Activated B cell treated with CpG ODN at 0.5 μM for 24 hours (primary cell): ENCODE measurements at regions not wholly inside any gene's neighbourhood (a gene's known extent, or its start where the extent isn't known, plus 50 kb on each side); places are given as distances from the start of the nearest gene placed in this dataset.

Experiments
- ATAC-seq: fragments of 200-7000 bp; cut with Tn5 transposase; one replicate; pipeline ENCODE4 v1.10.0; 2021; ENCODE audit warnings: low read depth, mild to moderate bottlenecking, moderate library complexity
- CTCF ChIA-PET: fragments of 350-600 bp; sonication (Branson Sonifier 250); formaldehyde crosslinking; loops from one replicate; lab custom pipeline; 2021; ENCODE audit warnings: antibody characterized with exemption; lab: Charles Lee
- POLR2A ChIA-PET: fragments of 350-600 bp; sonication (Branson Sonifier 250); formaldehyde crosslinking; loops from one replicate; lab custom pipeline; 2021; ENCODE audit warnings: antibody characterized with exemption; lab: Charles Lee
- DNase-seq: peaks from one replicate; pipeline ENCODE4 v3.0.0; 2022
- H3K27ac Mint-ChIP-seq: one replicate; pipeline ENCODE4 v1.8.0; 2020; ENCODE audit warnings: mixed read lengths
- H3K27me3 Mint-ChIP-seq: one replicate; pipeline ENCODE4 v1.8.0; 2021; ENCODE audit warnings: mixed read lengths
- H3K36me3 Mint-ChIP-seq: one replicate; pipeline ENCODE4 v1.8.0; 2021; ENCODE audit warnings: low read depth, mixed read lengths
- H3K4me1 Mint-ChIP-seq: one replicate; pipeline ENCODE4 v1.8.0; 2021; ENCODE audit warnings: mixed read lengths
- H3K4me3 Mint-ChIP-seq: one replicate; pipeline ENCODE4 v1.8.0; 2020; ENCODE audit warnings: mild to moderate bottlenecking, mixed read lengths
- H3K9me3 Mint-ChIP-seq: one replicate; pipeline ENCODE4 v1.8.0; 2020; ENCODE audit warnings: mixed read lengths
- intact Hi-C: fragments of 100-400 bp; cut with micrococcal nuclease; formaldehyde crosslinking; loops from one replicate; pipeline ENCODE4 v1.15.1; 2024
- TF ChIP-seq, protein P1 (sequence below): fragments of 200-600 bp; IDR thresholded peaks from one replicate; pipeline ENCODE4 v1.8.0; 2022; ENCODE audit warnings: antibody characterized with exemption, mild to moderate bottlenecking

GRCh38 chr14:104364830-104365229 is 214.7 kb upstream of the C14orf180 start:
- peaks cover 2% of the 10 kb centered on the region for H3K27me3 Mint-ChIP-seq
- TF ChIP-seq, protein P1, sequence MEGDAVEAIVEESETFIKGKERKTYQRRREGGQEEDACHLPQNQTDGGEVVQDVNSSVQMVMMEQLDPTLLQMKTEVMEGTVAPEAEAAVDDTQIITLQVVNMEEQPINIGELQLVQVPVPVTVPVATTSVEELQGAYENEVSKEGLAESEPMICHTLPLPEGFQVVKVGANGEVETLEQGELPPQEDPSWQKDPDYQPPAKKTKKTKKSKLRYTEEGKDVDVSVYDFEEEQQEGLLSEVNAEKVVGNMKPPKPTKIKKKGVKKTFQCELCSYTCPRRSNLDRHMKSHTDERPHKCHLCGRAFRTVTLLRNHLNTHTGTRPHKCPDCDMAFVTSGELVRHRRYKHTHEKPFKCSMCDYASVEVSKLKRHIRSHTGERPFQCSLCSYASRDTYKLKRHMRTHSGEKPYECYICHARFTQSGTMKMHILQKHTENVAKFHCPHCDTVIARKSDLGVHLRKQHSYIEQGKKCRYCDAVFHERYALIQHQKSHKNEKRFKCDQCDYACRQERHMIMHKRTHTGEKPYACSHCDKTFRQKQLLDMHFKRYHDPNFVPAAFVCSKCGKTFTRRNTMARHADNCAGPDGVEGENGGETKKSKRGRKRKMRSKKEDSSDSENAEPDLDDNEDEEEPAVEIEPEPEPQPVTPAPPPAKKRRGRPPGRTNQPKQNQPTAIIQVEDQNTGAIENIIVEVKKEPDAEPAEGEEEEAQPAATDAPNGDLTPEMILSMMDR: no peak
- ChIA-PET CTCF (no interaction called here), POLR2A (no interaction called here)
- H3K27ac Mint-ChIP-seq: no peak overlapping the region
- no peaks in the 10 kb centered on the region for H3K4me1 Mint-ChIP-seq
- no peaks in the 10 kb centered on the region for H3K9me3 Mint-ChIP-seq
- H3K36me3 Mint-ChIP-seq: no peaks in the 10 kb centered on the region
- no peak for ATAC-seq
- intact Hi-C loops: no loop called here
- H3K4me3 Mint-ChIP-seq: no peak overlapping the region
- no peak for DNase-seq

GRCh38 chr14:104366931-104367865 is 212.4 kb upstream of the C14orf180 start:
- no peak overlapping the region for H3K4me3 Mint-ChIP-seq
- H3K4me1 Mint-ChIP-seq: no peaks in the 10 kb centered on the region
- H3K27ac Mint-ChIP-seq: no peak overlapping the region
- peaks cover 6% of the 10 kb centered on the region for H3K27me3 Mint-ChIP-seq
- ChIA-PET POLR2A (no interaction called here), CTCF (no interaction called here)
- no peaks in the 10 kb centered on the region for H3K36me3 Mint-ChIP-seq
- ATAC-seq: no peak
- no peaks in the 10 kb centered on the region for H3K9me3 Mint-ChIP-seq
- intact Hi-C loops: no loop called here
- TF ChIP-seq, protein P1: no peak
- no peak for DNase-seq

GRCh38 chr14:104367866-104368750 is 211.5 kb upstream of the C14orf180 start:
- no peak overlapping the region for H3K27ac Mint-ChIP-seq
- ChIA-PET CTCF (no interaction called here), POLR2A (no interaction called here)
- H3K36me3 Mint-ChIP-seq: no peaks in the 10 kb centered on the region
- DNase-seq (no peak), ATAC-seq (no peak)
- H3K27me3 Mint-ChIP-seq: peaks cover 6% of the 10 kb centered on the region
- no peaks in the 10 kb centered on the region for H3K9me3 Mint-ChIP-seq
- intact Hi-C loops: no loop called here
- no peak overlapping the region for H3K4me3 Mint-ChIP-seq
- TF ChIP-seq, protein P1: no peak
- no peaks in the 10 kb centered on the region for H3K4me1 Mint-ChIP-seq

GRCh38 chr14:104368751-104369100 is 210.8 kb upstream of the C14orf180 start:
- Mint-ChIP-seq H3K27ac (no peak overlapping the region), H3K36me3 (no peaks in the 10 kb centered on the region), H3K27me3 (peaks cover 6% of the 10 kb centered on the region), H3K4me1 (no peaks in the 10 kb centered on the region), H3K9me3 (no peaks in the 10 kb centered on the region), H3K4me3 (no peak overlapping the region)
- ATAC-seq (no peak), DNase-seq (no peak)
- POLR2A ChIA-PET: no interaction called here
- intact Hi-C loops: no loop called here
- TF ChIP-seq, protein P1: no peak
- CTCF ChIA-PET: no interaction called here

DNA sequence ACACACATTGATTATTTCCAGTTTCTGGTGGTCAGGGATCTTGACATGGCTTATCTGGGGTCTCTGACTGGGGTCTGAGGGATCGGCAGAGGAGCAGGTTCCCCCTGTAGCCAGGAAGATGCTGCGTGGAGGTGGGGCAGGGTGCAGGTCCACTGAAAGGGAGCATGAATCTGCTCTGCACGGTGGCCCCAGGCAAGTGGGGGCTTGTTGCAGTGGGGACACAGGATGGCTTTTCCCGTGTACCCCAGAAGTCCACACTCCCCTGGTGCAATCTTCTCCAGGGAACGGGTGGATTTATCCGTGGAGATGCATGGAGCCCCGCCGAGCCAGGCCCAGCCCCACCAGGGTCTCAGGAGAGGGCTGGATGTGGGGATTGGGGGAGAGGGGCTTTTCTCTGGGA is 210.4 kb upstream of the C14orf180 start:
- Mint-ChIP-seq H3K36me3 (no peaks in the 10 kb centered on the region), H3K27me3 (peaks cover 6% of the 10 kb centered on the region), H3K4me3 (no peak overlapping the region), H3K9me3 (no peaks in the 10 kb centered on the region), H3K27ac (no peak overlapping the region), H3K4me1 (no peaks in the 10 kb centered on the region)
- TF ChIP-seq, protein P1: no peak
- intact Hi-C loops: no loop called here
- DNase-seq: no peak
- POLR2A ChIA-PET: no interaction called here
- CTCF ChIA-PET: no interaction called here
- no peak for ATAC-seq
